Right lobe of liver (tissue), 4 donors: ENCODE measurements at regions not wholly inside any gene's neighbourhood (a gene's known extent, or its start where the extent isn't known, plus 50 kb on each side); places are given as distances from the start of the nearest gene placed in this dataset.

Experiments used
- POLR2A ChIP-seq: fragments of 450-650 bp; IDR thresholded peaks from one replicate; pipeline ENCODE4 v1.6.1; 2017; ENCODE audit warnings: antibody characterized with exemption, mild to moderate bottlenecking
- TF ChIP-seq, protein P1 (sequence below), 4 donors: fragments of 200-600 bp in 3 of 4; fragments of 450-650 bp in 1 of 4; IDR thresholded peaks; one replicate each; pipeline versions ENCODE4 v1.5.1 to v1.8.0; 2016 to 2022; ENCODE audit warnings: antibody characterized with exemption in 4 of 4, mild to moderate bottlenecking in 2 of 4
- donor health status: DM: no; HTN: no; CAD: no.
- donor health status: DM: no; HTN: no; CAD: no.
- donor health status: DM: no; HTN: yes; CAD: no.

- TF ChIP-seq, protein P1, sequence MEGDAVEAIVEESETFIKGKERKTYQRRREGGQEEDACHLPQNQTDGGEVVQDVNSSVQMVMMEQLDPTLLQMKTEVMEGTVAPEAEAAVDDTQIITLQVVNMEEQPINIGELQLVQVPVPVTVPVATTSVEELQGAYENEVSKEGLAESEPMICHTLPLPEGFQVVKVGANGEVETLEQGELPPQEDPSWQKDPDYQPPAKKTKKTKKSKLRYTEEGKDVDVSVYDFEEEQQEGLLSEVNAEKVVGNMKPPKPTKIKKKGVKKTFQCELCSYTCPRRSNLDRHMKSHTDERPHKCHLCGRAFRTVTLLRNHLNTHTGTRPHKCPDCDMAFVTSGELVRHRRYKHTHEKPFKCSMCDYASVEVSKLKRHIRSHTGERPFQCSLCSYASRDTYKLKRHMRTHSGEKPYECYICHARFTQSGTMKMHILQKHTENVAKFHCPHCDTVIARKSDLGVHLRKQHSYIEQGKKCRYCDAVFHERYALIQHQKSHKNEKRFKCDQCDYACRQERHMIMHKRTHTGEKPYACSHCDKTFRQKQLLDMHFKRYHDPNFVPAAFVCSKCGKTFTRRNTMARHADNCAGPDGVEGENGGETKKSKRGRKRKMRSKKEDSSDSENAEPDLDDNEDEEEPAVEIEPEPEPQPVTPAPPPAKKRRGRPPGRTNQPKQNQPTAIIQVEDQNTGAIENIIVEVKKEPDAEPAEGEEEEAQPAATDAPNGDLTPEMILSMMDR (IDR thresholded peaks at IDR 0.05): no peak
- no peak for TF ChIP-seq POLR2A
These were observed 657.8 kb downstream of the MCTP2 start for GRCh38 chr15:94889153-94889552.
